PC-3 (cell line): ENCODE measurements at regions not wholly inside any gene's neighbourhood (a gene's known extent, or its start where the extent isn't known, plus 50 kb on each side); places are given as distances from the start of the nearest gene placed in this dataset.

Source experiments
- EZH2 ChIP-seq: fragments of 300-600 bp; sonication (generic); IDR thresholded peaks from one replicate; pipeline ENCODE4 v1.6.1; 2017; ENCODE audit warnings: antibody characterized with exemption, mild to moderate bottlenecking, low read length; ENCODE audit not compliant: unreplicated experiment
- EZH2phosphoT487 ChIP-seq: fragments of 300-600 bp; sonication (generic); IDR thresholded peaks from 2 replicates; pipeline ENCODE4 v1.6.1; 2018; ENCODE audit warnings: mild to moderate bottlenecking, antibody characterized with exemption, low read length, borderline replicate concordance
- TF ChIP-seq, protein P1 (sequence below): fragments of 300-600 bp; sonication (generic); conservative IDR thresholded peaks from 2 replicates; pipeline ENCODE4 v1.5.1; 2017; ENCODE audit warnings: antibody characterized with exemption, low read depth, mild to moderate bottlenecking, low read length

DNA sequence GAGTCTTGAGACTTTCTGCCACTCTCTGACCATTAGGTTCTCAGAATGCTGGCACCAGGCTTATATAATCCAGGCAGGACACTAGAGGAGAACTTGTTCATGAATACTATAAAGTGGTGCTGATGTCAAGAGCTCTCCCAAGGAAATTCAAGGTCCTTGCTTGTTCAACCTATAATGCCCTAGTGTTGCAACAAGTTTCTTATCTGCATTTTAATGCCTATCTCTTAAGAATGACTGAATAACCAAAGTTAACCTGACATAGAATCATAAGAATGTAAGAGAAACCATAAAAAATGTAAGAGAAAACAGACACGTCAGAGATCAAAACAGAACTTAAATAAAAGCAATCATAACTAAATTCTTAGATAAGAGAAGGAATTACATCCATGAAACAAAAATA is 640.8 kb upstream of the SGCD start:
- TF ChIP-seq EZH2, result no peak
- TF ChIP-seq EZH2phosphoT487, result no peak
- TF ChIP-seq, protein P1, sequence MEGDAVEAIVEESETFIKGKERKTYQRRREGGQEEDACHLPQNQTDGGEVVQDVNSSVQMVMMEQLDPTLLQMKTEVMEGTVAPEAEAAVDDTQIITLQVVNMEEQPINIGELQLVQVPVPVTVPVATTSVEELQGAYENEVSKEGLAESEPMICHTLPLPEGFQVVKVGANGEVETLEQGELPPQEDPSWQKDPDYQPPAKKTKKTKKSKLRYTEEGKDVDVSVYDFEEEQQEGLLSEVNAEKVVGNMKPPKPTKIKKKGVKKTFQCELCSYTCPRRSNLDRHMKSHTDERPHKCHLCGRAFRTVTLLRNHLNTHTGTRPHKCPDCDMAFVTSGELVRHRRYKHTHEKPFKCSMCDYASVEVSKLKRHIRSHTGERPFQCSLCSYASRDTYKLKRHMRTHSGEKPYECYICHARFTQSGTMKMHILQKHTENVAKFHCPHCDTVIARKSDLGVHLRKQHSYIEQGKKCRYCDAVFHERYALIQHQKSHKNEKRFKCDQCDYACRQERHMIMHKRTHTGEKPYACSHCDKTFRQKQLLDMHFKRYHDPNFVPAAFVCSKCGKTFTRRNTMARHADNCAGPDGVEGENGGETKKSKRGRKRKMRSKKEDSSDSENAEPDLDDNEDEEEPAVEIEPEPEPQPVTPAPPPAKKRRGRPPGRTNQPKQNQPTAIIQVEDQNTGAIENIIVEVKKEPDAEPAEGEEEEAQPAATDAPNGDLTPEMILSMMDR, result no peak
